Neural cell (in vitro differentiated cells): ENCODE measurements at regions not wholly inside any gene's neighbourhood (a gene's known extent, or its start where the extent isn't known, plus 50 kb on each side); places are given as distances from the start of the nearest gene placed in this dataset.

Source experiments
- CTCF ChIP-seq: fragments of 450-650 bp; IDR thresholded peaks from 2 replicates; pipeline ENCODE4 v1.5.1; 2014; ENCODE audit warnings: antibody characterized with exemption, mild to moderate bottlenecking, moderate library complexity; ENCODE audit not compliant: poor library complexity, severe bottlenecking
- EP300 ChIP-seq: fragments of 450-650 bp; conservative IDR thresholded peaks from 2 replicates; pipeline ENCODE4 v1.6.1; 2014; ENCODE audit warnings: antibody characterized with exemption, mild to moderate bottlenecking, moderate library complexity; ENCODE audit not compliant: poor library complexity, severe bottlenecking
- EZH2 ChIP-seq: fragments of 200-600, 300-800 bp; shearing (Covaris generic), sonication (generic); IDR thresholded peaks from 2 replicates; pipeline ENCODE4 v1.6.1; 2014; ENCODE audit warnings: antibody characterized with exemption, low read length, borderline replicate concordance, mild to moderate bottlenecking; ENCODE audit not compliant: insufficient read depth, poor library complexity, severe bottlenecking
- MXI1 ChIP-seq: fragments of 450-650 bp; conservative IDR thresholded peaks from 2 replicates; pipeline ENCODE4 v1.6.1; 2014; ENCODE audit warnings: antibody characterized with exemption, mild to moderate bottlenecking; ENCODE audit not compliant: poor library complexity, severe bottlenecking
- POLR2AphosphoS5 ChIP-seq: IDR thresholded peaks from 2 replicates; pipeline ENCODE4 v1.6.1; 2012
- RAD21 ChIP-seq: fragments of 450-650 bp; conservative IDR thresholded peaks from 2 replicates; pipeline ENCODE4 v1.6.1; 2014; ENCODE audit warnings: antibody characterized with exemption, mild to moderate bottlenecking, moderate library complexity
- SMC3 ChIP-seq: fragments of 450-650 bp; conservative IDR thresholded peaks from 2 replicates; pipeline ENCODE4 v1.6.1; 2014; ENCODE audit warnings: antibody characterized with exemption, mild to moderate bottlenecking, moderate library complexity; ENCODE audit not compliant: poor library complexity
- TAF1 ChIP-seq: IDR thresholded peaks from 2 replicates; pipeline ENCODE4 v1.6.1; 2012; ENCODE audit warnings: low read depth

- no peak for TF ChIP-seq CTCF
- TF ChIP-seq POLR2AphosphoS5 = no peak
- TF ChIP-seq EZH2 = no peak
- TF ChIP-seq MXI1 = no peak
- TF ChIP-seq EP300 = no peak
- no peak for TF ChIP-seq SMC3
- TF ChIP-seq RAD21 = no peak
- TF ChIP-seq TAF1 = no peak
Measured at GRCh38 chr2:122634920-122635319, 879.5 kb downstream of the TSN start.
